GM20431 (cell line): ENCODE measurements at regions not wholly inside any gene's neighbourhood (a gene's known extent, or its start where the extent isn't known, plus 50 kb on each side); places are given as distances from the start of the nearest gene placed in this dataset.
"Not testable (repeated sequence)": the region's sequence is repeated elsewhere in the genome, so short reads cannot be mapped to it uniquely, and the experiment has no call there.

Experiments
- in situ Hi-C: fragments of 300-500 bp; cut with MseI, MboI; formaldehyde crosslinking; loops from one replicate; pipeline ENCODE4 v1.15.0; 2020; ENCODE audit warnings: low sequenced_read_pairs; ENCODE audit not compliant: unreplicated experiment

DNA sequence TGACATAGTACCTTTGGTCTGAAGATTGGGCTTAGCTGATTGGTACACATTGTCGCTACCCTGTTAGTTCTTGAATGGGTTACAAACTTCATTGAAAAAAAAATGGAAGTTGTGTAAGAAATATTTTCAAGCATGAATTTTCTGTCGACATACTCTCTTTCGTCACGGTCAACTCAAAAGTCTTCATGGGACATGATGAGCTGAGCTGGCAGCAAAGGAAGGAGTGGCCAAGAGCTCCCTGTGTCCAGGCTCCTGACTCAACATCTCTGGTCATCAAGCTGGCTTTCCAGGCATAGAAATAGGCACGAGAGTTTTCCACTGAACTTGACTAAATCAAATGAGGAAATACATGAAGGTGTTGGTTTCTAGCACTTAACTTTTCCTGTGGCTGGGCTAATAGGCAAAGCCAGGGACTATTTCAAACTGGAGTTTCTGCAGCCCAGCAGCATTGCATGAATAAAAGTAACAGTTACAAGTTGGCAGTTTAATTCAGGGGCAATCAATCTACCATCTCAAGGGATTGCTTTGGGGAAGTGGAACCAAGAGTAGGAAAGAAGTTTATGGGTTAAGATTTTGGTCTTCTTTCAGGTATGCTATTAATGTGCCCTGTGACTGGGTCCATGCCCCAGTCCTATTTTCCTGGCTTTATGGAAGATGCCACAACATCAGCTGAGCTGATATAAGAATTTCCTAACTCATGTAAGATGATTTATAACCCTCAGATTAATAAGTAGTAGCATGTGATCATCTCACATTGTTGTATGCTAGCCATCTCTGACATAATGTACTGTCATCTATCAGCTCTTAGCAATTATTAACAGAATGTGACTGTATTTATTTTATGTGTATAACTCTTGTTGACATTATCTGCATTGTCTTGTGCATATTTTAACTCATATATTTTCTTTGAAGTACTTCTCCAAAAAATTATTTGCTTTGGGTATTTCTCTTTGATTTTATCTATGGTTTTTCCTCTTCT lies 385.8 kb downstream of the DLEU7 start:
- in situ Hi-C loops: no loop called here

DNA sequence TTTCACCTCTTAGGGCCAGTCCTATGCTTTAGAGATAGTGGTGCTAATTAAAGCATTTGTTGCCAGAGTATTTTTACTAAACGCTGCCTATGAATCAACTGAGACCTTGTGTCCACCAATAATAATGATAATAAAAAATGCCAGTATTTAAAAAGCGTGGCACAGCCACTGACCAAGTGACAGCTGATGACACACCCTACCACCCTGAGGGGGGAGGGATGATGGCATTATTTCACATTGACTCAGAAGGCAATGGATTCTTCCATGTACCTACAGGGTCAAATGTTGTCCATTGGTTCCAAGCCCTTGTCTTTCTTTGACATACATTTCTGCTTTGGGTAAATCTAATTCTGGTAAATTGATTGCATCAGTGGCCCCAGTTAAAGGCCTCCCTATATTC lies 384.4 kb downstream of the DLEU7 start:
- in situ Hi-C loops: no loop called here

GRCh38 chr13:50459658-50460057 lies 383.8 kb downstream of the DLEU7 start:
- in situ Hi-C loops: no loop called here

DNA sequence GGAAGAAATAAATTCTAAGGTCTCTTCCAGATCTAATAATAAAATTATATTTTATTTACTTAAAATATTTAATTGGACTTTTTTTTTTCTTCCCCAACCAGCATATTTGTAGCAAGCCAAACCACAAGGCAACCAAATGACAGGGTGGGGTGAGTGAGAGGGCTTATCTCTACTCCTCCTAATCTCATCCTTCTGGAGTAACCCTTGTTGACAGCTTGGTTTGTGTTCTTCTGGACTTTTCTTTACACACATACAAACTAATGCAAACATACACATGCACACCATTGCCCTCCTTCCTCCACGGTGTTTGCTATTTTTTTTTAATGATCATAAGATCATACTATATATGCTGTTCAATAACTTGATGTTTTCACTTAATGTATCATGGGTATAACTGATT lies 383.1 kb downstream of the DLEU7 start:
- in situ Hi-C loops: no loop called here

GRCh38 chr13:50461189-50461588 lies 382.3 kb downstream of the DLEU7 start:
- in situ Hi-C loops: no loop called here

DNA sequence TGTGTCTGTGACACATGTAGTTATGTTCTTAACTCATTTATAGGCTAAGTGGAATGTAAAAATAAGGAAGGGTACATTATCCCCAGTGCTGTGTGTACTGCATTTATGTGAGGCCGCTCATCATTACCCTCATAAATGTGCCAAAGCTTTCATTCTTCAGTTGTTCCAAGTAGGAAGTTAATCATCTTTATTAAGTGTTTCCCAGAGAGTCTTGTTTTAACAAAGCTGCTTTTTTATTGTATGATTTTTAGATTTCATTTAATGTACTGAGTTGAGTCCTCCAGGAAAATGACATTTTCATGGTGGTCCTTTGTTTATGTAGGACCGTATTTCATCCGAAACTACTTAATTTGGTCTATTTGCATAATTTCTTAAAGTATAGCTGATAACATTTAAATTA lies 379.8 kb downstream of the DLEU7 start:
- in situ Hi-C loops: no loop called here

DNA sequence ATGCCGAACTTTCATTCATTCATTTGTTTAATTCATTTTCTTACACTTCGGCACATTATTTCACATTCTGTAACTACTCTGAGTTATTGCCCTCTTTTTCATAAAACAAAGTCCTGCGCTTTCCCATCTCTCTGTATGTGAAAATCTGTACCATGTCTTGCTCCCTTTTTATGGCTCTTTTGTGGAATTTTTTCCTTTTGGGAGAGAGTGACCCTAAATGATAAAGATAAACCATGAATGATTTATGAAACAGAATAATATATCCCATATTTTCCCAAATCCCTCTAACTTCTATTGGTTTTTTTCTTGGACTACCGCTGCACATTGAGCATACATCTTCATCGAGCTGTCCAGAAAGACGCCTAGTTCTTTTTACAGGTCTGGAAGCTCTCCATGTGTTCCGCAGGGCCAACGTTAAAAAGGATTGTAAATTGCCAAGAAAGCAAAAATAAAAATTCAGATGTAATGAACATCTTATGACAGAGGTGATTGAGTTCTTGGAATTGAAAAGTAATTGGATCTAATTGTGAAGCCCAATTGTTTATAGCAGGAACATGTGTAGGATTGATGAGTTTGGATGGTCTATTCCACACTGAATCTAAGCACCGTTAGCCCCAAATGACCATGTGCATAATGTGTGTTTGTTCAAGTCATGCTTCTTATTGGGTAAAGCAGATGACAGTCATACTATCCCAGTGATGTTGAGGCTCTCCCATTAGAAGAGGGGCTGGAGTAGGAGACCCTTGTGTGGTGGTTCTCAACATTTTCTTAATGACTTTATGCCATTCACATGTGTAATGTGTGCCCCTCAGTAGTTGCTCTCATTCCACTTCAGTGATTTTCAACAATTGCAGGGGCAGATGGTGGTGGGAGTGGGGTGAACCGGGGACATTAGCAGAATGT lies 378.9 kb downstream of the DLEU7 start:
- in situ Hi-C loops: no loop called here

- in situ Hi-C loops: no loop called here
These were observed 377.0 kb downstream of the DLEU7 start for GRCh38 chr13:50466456-50466855.

DNA sequence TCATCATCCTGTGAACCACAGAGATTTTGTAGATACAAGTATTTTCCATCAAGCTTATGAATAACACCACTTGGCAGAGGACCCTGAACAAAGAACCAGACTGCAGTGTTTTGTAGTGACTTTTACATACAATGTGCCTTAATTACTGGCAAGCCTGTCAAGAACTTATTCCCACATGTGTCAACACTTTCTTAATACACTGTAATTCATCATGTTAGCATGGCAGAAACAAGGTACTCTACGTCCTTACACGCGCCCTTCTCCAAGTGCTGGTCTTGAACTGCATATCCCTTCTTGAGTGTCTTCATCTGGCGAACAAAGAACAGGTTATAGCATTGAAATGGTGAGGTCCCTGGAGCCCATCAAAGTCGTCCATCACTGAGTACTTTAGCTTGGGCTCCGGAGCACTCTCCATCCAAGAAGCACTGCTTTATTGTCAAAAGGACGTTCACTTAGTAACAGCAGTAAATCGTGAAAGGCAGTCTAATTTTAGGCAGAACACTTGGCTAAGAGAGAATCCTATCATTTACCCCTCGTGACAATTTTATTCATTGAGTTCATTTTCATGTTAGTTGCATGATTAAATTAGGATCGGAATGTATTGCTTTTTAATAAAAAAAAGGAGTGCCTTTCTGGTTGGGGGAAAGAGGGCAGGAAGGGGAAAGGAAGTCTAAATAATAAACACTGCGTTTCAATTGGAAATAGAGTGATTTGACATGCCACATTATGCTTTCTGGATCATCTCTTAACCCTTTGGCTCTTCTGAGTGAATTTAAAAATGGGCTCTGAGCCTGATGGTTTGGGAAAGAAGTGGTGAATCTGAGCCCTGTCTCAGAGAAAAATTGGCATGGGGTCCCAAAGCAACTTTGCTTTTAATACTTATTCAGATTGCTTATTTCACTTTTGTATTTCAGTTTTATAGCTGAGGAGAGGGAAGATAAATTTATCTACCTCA lies 376.1 kb downstream of the DLEU7 start:
- in situ Hi-C loops: no loop called here

GRCh38 chr13:50468849-50469669 lies 374.4 kb downstream of the DLEU7 start:
- in situ Hi-C loops: no loop called here

DNA sequence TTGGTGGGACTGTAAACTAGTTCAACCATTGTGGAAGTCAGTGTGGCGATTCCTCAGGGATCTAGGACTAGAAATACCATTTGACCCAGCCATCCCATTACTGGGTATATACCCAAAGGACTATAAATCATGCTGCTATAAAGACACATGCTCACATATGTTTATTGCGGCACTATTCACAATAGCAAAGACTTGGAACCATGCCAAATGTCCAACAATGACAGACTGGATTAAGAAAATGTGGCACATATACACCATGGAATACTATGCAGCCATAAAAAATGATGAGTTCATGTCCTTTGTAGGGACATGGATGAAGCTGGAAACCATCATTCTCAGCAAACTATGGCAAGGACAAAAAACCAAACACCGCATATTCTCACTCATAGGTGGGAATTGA lies 370.4 kb downstream of the DLEU7 start:
- in situ Hi-C loops: not testable (repeated sequence)

- in situ Hi-C loops: no loop called here
These were observed 369.3 kb downstream of the DLEU7 start for GRCh38 chr13:50474088-50474662.

DNA sequence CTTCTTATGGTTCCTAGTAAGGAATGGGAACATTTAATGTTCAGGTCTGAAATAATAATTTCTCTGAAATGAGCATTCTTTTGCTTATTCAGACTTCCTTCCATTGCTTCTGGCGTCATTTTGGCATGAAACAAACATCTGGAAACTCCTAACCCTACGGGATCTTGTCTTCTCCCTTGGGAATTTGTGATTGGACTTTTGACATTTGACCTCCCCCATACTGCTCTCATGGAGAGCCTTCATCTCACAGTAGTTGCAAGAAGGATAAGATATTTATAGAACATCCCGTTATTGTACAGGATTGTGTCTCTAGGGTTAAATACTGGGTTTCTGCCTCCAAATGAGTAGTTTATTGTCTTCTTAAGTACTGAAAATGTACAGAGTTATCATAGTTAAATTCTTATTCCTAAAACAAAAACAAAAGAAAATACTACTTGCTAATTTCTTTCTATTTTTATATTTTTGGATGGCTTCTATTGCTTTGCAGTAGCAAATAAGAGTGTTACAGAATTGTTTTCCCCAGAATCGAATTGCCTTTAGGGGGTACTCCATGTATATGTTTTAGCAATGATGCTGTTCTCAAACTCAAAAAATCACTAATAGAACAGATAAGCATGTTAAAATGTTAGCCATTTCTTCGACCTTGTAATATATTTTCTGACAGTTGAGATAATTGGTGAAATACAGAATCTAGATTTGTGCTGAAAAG lies 366.8 kb downstream of the DLEU7 start:
- in situ Hi-C loops: no loop called here

DNA sequence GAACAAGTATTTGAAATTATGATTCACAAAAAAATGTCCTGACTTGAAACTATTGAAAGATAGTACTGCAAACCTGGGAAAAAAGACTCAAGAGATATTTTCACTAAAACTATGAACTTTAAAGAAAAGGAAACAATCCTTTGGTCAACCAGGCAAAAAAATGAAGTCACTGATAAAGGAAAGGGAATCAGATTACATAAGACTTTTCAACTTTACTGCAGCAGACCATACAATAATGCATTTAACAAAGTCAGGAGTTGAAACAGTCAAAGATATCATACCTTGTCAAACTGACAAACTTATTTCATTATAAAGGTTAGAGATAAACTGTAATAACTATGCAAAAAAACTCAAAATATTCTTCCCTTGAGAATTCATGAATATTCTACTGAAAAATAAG lies 361.6 kb downstream of the DLEU7 start:
- in situ Hi-C loops: no loop called here

GRCh38 chr13:50483416-50483815 lies 360.1 kb downstream of the DLEU7 start:
- in situ Hi-C loops: no loop called here

GRCh38 chr13:50484472-50485113 lies 358.9 kb downstream of the DLEU7 start:
- in situ Hi-C loops: no loop called here
